ENCODE measurements at regions not wholly inside any gene's neighbourhood (a gene's known extent, or its start where the extent isn't known, plus 50 kb on each side); places are given as distances from the start of the nearest gene placed in this dataset.

GRCh38 chr11:56905442-56905841, 83.3 kb upstream of the OR5AK2 start:
- H3K4me3 ChIP-seq (replicated peaks; ENCODE audit: low read depth, low read length): no peak overlapping the region
- DNase-seq (ENCODE audit: low read depth): no peak
- no peak for TF ChIP-seq CTCF (IDR thresholded peaks at IDR 0.05; ENCODE audit: low read length, missing control alignments)

- no peak for TF ChIP-seq CTCF (IDR thresholded peaks at IDR 0.05; ENCODE audit: low read length, missing control alignments)
- no peak overlapping the region for H3K4me3 ChIP-seq (replicated peaks; ENCODE audit: low read depth, low read length)
- DNase-seq (ENCODE audit: low read depth): no peak
Observed at GRCh38 chr11:56898856-56899255, 89.9 kb upstream of the OR5AK2 start.

GRCh38 chr11:56890584-56891305, 98.0 kb upstream of the OR5AK2 start:
- no peak for TF ChIP-seq CTCF (IDR thresholded peaks at IDR 0.05; ENCODE audit: low read length, missing control alignments)
- no peak overlapping the region for H3K4me3 ChIP-seq (replicated peaks; ENCODE audit: low read depth, low read length)
- no peak for DNase-seq (ENCODE audit: low read depth)

- TF ChIP-seq CTCF (IDR thresholded peaks at IDR 0.05; ENCODE audit: low read length, missing control alignments): no peak
- no peak overlapping the region for H3K4me3 ChIP-seq (replicated peaks; ENCODE audit: low read depth, low read length)
- no peak for DNase-seq (ENCODE audit: low read depth)
Observed at GRCh38 chr11:56889986-56890385, 98.7 kb upstream of the OR5AK2 start.

GRCh38 chr11:56887940-56888339, 100.8 kb upstream of the OR5AK2 start:
- no peak for DNase-seq (ENCODE audit: low read depth)
- TF ChIP-seq CTCF (IDR thresholded peaks at IDR 0.05; ENCODE audit: low read length, missing control alignments): no peak
- no peak overlapping the region for H3K4me3 ChIP-seq (replicated peaks; ENCODE audit: low read depth, low read length)

GRCh38 chr11:56886455-56886854, 102.3 kb upstream of the OR5AK2 start:
- H3K4me3 ChIP-seq (replicated peaks; ENCODE audit: low read depth, low read length): no peak overlapping the region
- no peak for DNase-seq (ENCODE audit: low read depth)
- TF ChIP-seq CTCF (IDR thresholded peaks at IDR 0.05; ENCODE audit: low read length, missing control alignments): no peak

- no peak for TF ChIP-seq CTCF (IDR thresholded peaks at IDR 0.05; ENCODE audit: low read length, missing control alignments)
- DNase-seq (ENCODE audit: low read depth): no peak
- no peak overlapping the region for H3K4me3 ChIP-seq (replicated peaks; ENCODE audit: low read depth, low read length)
Observed at GRCh38 chr11:56885854-56886253, 102.9 kb upstream of the OR5AK2 start.
